Uterus (tissue), 3 donors: ENCODE measurements at regions not wholly inside any gene's neighbourhood (a gene's known extent, or its start where the extent isn't known, plus 50 kb on each side); places are given as distances from the start of the nearest gene placed in this dataset.

ENCODE experiments used
- DNase-seq, 2 donors: peaks; one replicate each; pipeline ENCODE4 v3.0.0-alpha.2; 2019 to 2020
- H3K27ac ChIP-seq, 2 donors: fragments of 200-600 bp; sonication (generic); 1 replicate in 1 of 2; 2 replicates in 1 of 2; pipeline ENCODE4 v1.5.1; 2016 to 2018
- H3K27me3 ChIP-seq, 2 donors: fragments of 200-600 bp; sonication (generic); one replicate each; pipeline ENCODE4 v1.5.1; 2018 to 2019; ENCODE audit warnings: control low read depth in 1 of 2
- H3K36me3 ChIP-seq, 2 donors: fragments of 200-600 bp; sonication (generic); one replicate each; pipeline ENCODE4 v1.5.1; 2019; ENCODE audit warnings: control low read depth in 1 of 2
- H3K4me1 ChIP-seq, 2 donors: fragments of 200-600 bp; sonication (generic); one replicate each; pipeline ENCODE4 v1.5.1; 2018 to 2019; ENCODE audit warnings: control low read depth in 1 of 2
- H3K4me3 ChIP-seq, 2 donors: fragments of 200-600 bp; sonication (generic); 1 replicate in 1 of 2; 2 replicates in 1 of 2; pipeline ENCODE4 v1.5.1; 2018 to 2019; ENCODE audit warnings: mild to moderate bottlenecking in 1 of 2
- H3K9me3 ChIP-seq, 2 donors: fragments of 200-600 bp; sonication (generic); one replicate each; pipeline ENCODE4 v1.5.1; 2019; ENCODE audit warnings: control low read depth in 1 of 2
- CTCF ChIP-seq, 4 experiments: fragments of 200-600 bp in 2 of 4; fragments of 450-650 bp in 2 of 4; sonication (generic) in 2 of 4; IDR thresholded peaks; one replicate each; pipeline ENCODE4 v1.5.1; 2016 to 2019; ENCODE audit warnings: antibody characterized with exemption in 4 of 4, mild to moderate bottlenecking in 2 of 4, moderate library complexity in 1 of 4
- POLR2A ChIP-seq, 2 donors: fragments of 450-650 bp; IDR thresholded peaks; one replicate each; pipeline ENCODE4 v1.6.1; 2016; ENCODE audit warnings: antibody characterized with exemption in 2 of 2, mild to moderate bottlenecking in 1 of 2, moderate library complexity in 1 of 2
- intact Hi-C: fragments of 100-400 bp; cut with DNase I; formaldehyde crosslinking; loops from one replicate; pipeline ENCODE4 v1.15.1; 2023; ENCODE audit warnings: low total_unique reads
- donor health status: DM: yes; HTN: yes; CAD: no.

GRCh38 chr2:118255771-118256372 is 167.6 kb downstream of the INSIG2 start:
- DNase-seq, result no peak
- no peak for TF ChIP-seq CTCF (IDR thresholded peaks at IDR 0.05)
- no peak for TF ChIP-seq POLR2A (IDR thresholded peaks at IDR 0.05)
- H3K27me3 ChIP-seq, result peaks cover 0 to 5% of the 10 kb centered on the region in 2 donors
- intact Hi-C loops, result no loop called here
- no peaks in the 10 kb centered on the region for H3K4me1 ChIP-seq
- H3K4me3 ChIP-seq, result no peak overlapping the region
- no peak overlapping the region for H3K27ac ChIP-seq
- no peaks in the 10 kb centered on the region for H3K36me3 ChIP-seq
- no peaks in the 10 kb centered on the region for H3K9me3 ChIP-seq

- no peak overlapping the region for H3K27ac ChIP-seq
- no peaks in the 10 kb centered on the region for H3K4me1 ChIP-seq
- DNase-seq, result no peak
- no peaks in the 10 kb centered on the region for H3K9me3 ChIP-seq
- H3K4me3 ChIP-seq, result no peak overlapping the region
- TF ChIP-seq POLR2A (IDR thresholded peaks at IDR 0.05), result no peak
- TF ChIP-seq CTCF (IDR thresholded peaks at IDR 0.05), result no peak
- intact Hi-C loops, result no loop called here
- H3K36me3 ChIP-seq, result no peaks in the 10 kb centered on the region
- H3K27me3 ChIP-seq, result peaks cover 0 to 5% of the 10 kb centered on the region in 2 donors
Measured at GRCh38 chr2:118255301-118255700, 167.0 kb downstream of the INSIG2 start.

DNA sequence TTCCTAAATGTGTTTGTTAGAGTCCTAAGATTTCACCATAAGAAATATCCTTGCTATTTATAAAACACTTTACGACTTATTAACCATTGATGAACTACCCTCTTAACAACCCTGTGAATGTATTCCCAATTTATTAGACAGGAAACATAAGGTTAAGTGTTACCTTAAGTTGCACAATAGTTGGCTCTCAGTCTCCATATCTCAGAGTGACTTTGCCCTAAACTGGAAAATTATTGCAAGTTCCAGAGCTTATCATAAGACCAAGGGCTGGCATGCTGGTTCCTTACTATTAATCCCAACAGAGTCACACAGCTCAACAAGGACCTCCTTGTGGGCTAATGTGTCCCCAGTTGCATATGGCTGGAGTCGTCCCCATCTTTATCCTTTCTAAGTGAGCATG is 165.8 kb downstream of the INSIG2 start:
- no peak for TF ChIP-seq CTCF (IDR thresholded peaks at IDR 0.05)
- TF ChIP-seq POLR2A (IDR thresholded peaks at IDR 0.05), result no peak
- Histone ChIP-seq H3K9me3 (no peaks in the 10 kb centered on the region), H3K27ac (no peak overlapping the region), H3K4me3 (no peak overlapping the region), H3K27me3 (peaks cover 0 to 3% of the 10 kb centered on the region in 2 donors), H3K4me1 (no peaks in the 10 kb centered on the region), H3K36me3 (no peaks in the 10 kb centered on the region)
- intact Hi-C loops, result no loop called here
- DNase-seq, result no peak

DNA sequence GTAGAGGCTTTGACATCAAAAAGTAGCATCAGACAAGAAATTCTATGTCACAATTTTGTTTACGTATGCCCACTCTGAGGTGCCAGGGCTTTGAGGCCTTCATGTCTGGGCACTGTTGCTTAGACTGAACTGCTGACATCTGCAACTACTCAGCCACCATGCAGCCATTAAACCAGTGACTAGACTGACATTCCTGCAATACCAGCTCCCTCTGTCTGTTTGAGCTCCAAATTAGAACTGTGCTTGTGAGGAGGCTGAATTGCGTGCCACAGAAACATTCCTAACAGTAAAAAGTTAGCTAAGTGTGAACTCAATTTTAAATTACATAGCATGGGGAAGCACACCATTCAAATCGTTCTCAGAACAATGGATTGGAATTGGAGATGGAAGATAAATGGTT is 163.2 kb downstream of the INSIG2 start:
- TF ChIP-seq POLR2A (IDR thresholded peaks at IDR 0.05) (no peak), CTCF (IDR thresholded peaks at IDR 0.05) (no peak)

DNA sequence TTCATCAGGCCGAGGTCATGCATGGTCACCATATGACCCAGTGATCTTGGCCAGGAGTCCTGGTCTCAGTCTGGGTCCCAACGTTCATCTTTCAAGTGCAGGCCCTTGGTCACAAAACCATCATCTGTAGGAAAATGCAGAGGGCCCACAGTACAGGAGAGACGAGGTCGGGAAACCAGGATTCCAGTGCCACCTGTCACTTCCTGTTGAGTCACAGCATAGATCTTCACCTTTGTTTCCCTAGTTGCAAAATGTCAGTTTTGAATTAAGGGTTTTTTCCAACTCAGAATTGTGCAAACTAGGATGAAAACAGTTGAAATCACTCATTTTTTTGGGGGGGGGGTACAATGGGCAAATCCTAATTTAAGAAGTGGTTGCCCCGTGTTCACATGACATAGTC is 162.2 kb downstream of the INSIG2 start:
- H3K36me3 ChIP-seq, result no peaks in the 10 kb centered on the region
- no peaks in the 10 kb centered on the region for H3K9me3 ChIP-seq
- no peaks in the 10 kb centered on the region for H3K4me1 ChIP-seq
- H3K27ac ChIP-seq, result no peak overlapping the region
- H3K27me3 ChIP-seq, result no peaks in the 10 kb centered on the region
- no peak for DNase-seq
- intact Hi-C loops, result no loop called here
- TF ChIP-seq POLR2A (IDR thresholded peaks at IDR 0.05), result no peak
- no peak for TF ChIP-seq CTCF (IDR thresholded peaks at IDR 0.05)
- no peak overlapping the region for H3K4me3 ChIP-seq

More for the DNA sequence above, 163.2 kb downstream of the INSIG2 start:
- no peaks in the 10 kb centered on the region for H3K27me3 ChIP-seq
- no peak for DNase-seq
- H3K27ac ChIP-seq, result no peak overlapping the region
- H3K9me3 ChIP-seq, result no peaks in the 10 kb centered on the region
- H3K4me1 ChIP-seq, result no peaks in the 10 kb centered on the region
- no peak overlapping the region for H3K4me3 ChIP-seq
- intact Hi-C loops, result no loop called here
- H3K36me3 ChIP-seq, result no peaks in the 10 kb centered on the region
